Naive thymus-derived CD4-positive, alpha-beta T cell (primary cell): ENCODE measurements at regions not wholly inside any gene's neighbourhood (a gene's known extent, or its start where the extent isn't known, plus 50 kb on each side); places are given as distances from the start of the nearest gene placed in this dataset.
A peak's percentile ranks its signal among the peaks of the same experiment; 100 is the strongest.

ENCODE experiments used
- ATAC-seq: fragments of 150-1000 bp; cut with Tn5 transposase; 2 replicates; pipeline ENCODE4 v1.10.0; 2021; ENCODE audit warnings: mild to moderate bottlenecking, moderate library complexity
- CTCF ChIA-PET: fragments of 350-600 bp; sonication (Branson Sonifier 250); formaldehyde crosslinking; loops from one replicate; lab custom pipeline; 2021; ENCODE audit warnings: antibody characterized with exemption; lab: Charles Lee
- POLR2A ChIA-PET: fragments of 350-600 bp; sonication (Branson Sonifier 250); formaldehyde crosslinking; loops from one replicate; lab custom pipeline; 2021; ENCODE audit warnings: antibody characterized with exemption, inconsistent platforms; lab: Charles Lee
- DNase-seq, 9 donors: peaks; one replicate each; pipeline versions ENCODE4 v3.0.0 to v3.0.0-alpha.2; 2020 to 2022; ENCODE audit warnings: mixed read lengths in 1 of 9
- H3K27ac ChIP-seq: one replicate; pipeline ENCODE4 v1.7.0; 2013; ENCODE audit warnings: mild to moderate bottlenecking, low read depth, low read length, moderate library complexity
- H3K27me3 ChIP-seq, 2 donors: one replicate each; pipeline ENCODE4 v1.7.0; 2013; ENCODE audit warnings: low read length in 2 of 2, mild to moderate bottlenecking in 2 of 2, moderate library complexity in 2 of 2; ENCODE audit not compliant: control insufficient read depth in 2 of 2, insufficient read depth in 2 of 2
- H3K36me3 ChIP-seq, 3 experiments: 1 replicate in 2 of 3; 2 replicates in 1 of 3; pipeline ENCODE4 v1.7.0; 2013; ENCODE audit warnings: low read length in 3 of 3, mild to moderate bottlenecking in 3 of 3, moderate library complexity in 1 of 3; ENCODE audit not compliant: insufficient read depth in 3 of 3, control insufficient read depth in 2 of 3
- H3K4me1 ChIP-seq, 2 donors: one replicate each; pipeline ENCODE4 v1.7.0; 2013; ENCODE audit warnings: low read length in 2 of 2, mild to moderate bottlenecking in 2 of 2, moderate library complexity in 1 of 2; ENCODE audit not compliant: control insufficient read depth in 2 of 2, insufficient read depth in 2 of 2
- H3K4me3 ChIP-seq: 2 replicates; pipeline ENCODE4 v1.7.0; 2013; ENCODE audit warnings: mild to moderate bottlenecking, low read length
- H3K9me3 ChIP-seq, 3 experiments: 1 replicate in 2 of 3; 2 replicates in 1 of 3; pipeline ENCODE4 v1.7.0; 2013; ENCODE audit warnings: low read length in 3 of 3; ENCODE audit not compliant: control insufficient read depth in 2 of 3
- H3K27ac Mint-ChIP-seq, 9 donors: one replicate each; pipeline ENCODE4 v1.8.0; 2020 to 2022; ENCODE audit warnings: mixed read lengths in 9 of 9, mild to moderate bottlenecking in 8 of 9, moderate library complexity in 5 of 9, inconsistent platforms in 2 of 9
- H3K27me3 Mint-ChIP-seq, 5 donors: one replicate each; pipeline ENCODE4 v1.8.0; 2021 to 2022; ENCODE audit warnings: mixed read lengths in 5 of 5, mild to moderate bottlenecking in 1 of 5
- H3K36me3 Mint-ChIP-seq, 5 donors: one replicate each; pipeline ENCODE4 v1.8.0; 2020 to 2022; ENCODE audit warnings: mixed read lengths in 5 of 5, mild to moderate bottlenecking in 3 of 5, inconsistent platforms in 1 of 5
- H3K4me1 Mint-ChIP-seq, 7 donors: one replicate each; pipeline ENCODE4 v1.8.0; 2020 to 2022; ENCODE audit warnings: mixed read lengths in 7 of 7, mild to moderate bottlenecking in 3 of 7, inconsistent platforms in 1 of 7
- H3K4me3 Mint-ChIP-seq, 10 donors: one replicate each; pipeline ENCODE4 v1.8.0; 2020 to 2022; ENCODE audit warnings: mild to moderate bottlenecking in 10 of 10, mixed read lengths in 10 of 10, moderate library complexity in 6 of 10, inconsistent platforms in 2 of 10
- H3K9me3 Mint-ChIP-seq, 11 donors: one replicate each; pipeline ENCODE4 v1.8.0; 2020 to 2022; ENCODE audit warnings: mixed read lengths in 11 of 11, mild to moderate bottlenecking in 4 of 11, inconsistent platforms in 1 of 11, moderate library complexity in 1 of 11
- intact Hi-C, 2 donors: fragments of 100-400 bp; cut with micrococcal nuclease; formaldehyde crosslinking; loops; one replicate each; pipeline ENCODE4 v1.15.1; 2023

DNA sequence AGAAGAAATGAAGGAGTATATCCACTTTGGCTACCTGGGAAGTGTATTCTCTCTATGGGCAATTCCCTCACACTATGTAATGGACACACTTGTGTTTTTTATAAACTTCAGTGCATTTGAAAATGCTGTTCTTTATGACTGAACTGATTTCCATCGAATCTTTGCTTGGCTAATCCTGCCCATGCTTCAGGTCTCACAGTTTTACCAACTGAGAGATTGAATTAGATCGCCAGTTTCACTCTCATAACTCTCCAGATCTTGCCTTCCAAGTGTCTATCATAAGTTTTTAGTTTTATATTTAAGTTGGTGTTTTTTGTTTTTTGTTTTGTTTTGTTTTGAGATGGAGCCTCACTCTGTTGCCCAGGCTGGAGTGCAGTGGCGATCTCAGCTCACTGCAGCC, 73.5 kb upstream of the MBNL1 start:
- CTCF ChIA-PET: interaction anchor here (0.9 kb wide), 1 partner anchor 10 kb away, joined by 3 read pairs; no protein-coding TSS in a partner anchor
- H3K36me3 Mint-ChIP-seq: peaks cover 0 to 8% (median 0%) of the 10 kb centered on the region in 5 donors
- intact Hi-C loops: loop anchor here (5.0 kb wide), 3 partner anchors 993 to 1593 kb away; partner anchors contain the start of genes GPR171 (in 1 of the 2), SELENOT (in 1 of the 2) and SIAH2 (in 1 of the 2)
- peak overlapping the region; percentile 76 to 100 (median 90) for H3K27ac Mint-ChIP-seq
- DNase-seq: no peak
- H3K27me3 ChIP-seq: no peaks in the 10 kb centered on the region
- peak overlapping the region; percentile 84 for H3K27ac ChIP-seq
- POLR2A ChIA-PET: interaction anchor here (0.6 to 12.1 kb wide), 3 partner anchors 12 to 74 kb away, joined by 3 to 198 read pairs (median 168); partner anchors contain the start of gene MBNL1
- H3K4me1 Mint-ChIP-seq: peaks cover 50 to 91% (median 85%) of the 10 kb centered on the region in 7 donors
- H3K9me3 ChIP-seq: no peaks in the 10 kb centered on the region
- ATAC-seq: no peak
- H3K4me3 Mint-ChIP-seq: peak overlapping the region; percentile 58 to 88 (median 71)
- H3K9me3 Mint-ChIP-seq: no peaks in the 10 kb centered on the region
- peaks cover 42 to 54% of the 10 kb centered on the region in 2 donors for H3K4me1 ChIP-seq
- no peak overlapping the region for H3K4me3 ChIP-seq
- no peaks in the 10 kb centered on the region for H3K36me3 ChIP-seq
- no peaks in the 10 kb centered on the region for H3K27me3 Mint-ChIP-seq

DNA sequence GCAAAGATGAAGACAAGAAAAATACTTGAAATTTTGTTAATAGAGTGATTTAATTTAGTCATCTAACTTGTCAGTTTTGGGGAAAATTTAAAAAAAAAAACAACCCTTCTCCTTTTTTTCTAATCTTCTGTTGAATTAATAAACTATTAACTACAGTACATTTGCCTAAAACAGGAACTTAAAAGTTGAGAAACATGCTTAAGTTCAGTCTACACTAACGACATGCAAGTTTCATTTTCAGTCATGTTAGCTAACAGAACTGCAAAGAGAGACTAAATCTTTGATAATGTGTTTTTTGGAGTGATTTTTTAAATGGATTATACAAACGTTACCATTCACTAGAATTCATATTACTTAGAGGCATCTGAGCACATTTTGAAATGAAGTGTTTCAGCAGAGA, 71.9 kb upstream of the MBNL1 start:
- POLR2A ChIA-PET: interaction anchor here (0.7 to 16.2 kb wide), 6 partner anchors 10 to 88 kb away, joined by 4 to 198 read pairs (median 156); partner anchors contain the start of gene MBNL1
- H3K36me3 ChIP-seq: no peaks in the 10 kb centered on the region
- intact Hi-C loops: loop anchor here (1.0 to 5.0 kb wide), 5 partner anchors 9 to 1594 kb away; partner anchors contain the start of genes GPR171 (in 2 of the 2), SELENOT (in 1 of the 2) and SIAH2 (in 1 of the 2)
- H3K4me1 Mint-ChIP-seq: peaks cover 48 to 94% (median 83%) of the 10 kb centered on the region in 7 donors
- no peaks in the 10 kb centered on the region for H3K27me3 ChIP-seq
- peak overlapping the region; percentile 84 for H3K27ac ChIP-seq
- no peaks in the 10 kb centered on the region for H3K27me3 Mint-ChIP-seq
- peak overlapping the region; percentile 76 to 97 (median 86) for H3K4me3 Mint-ChIP-seq
- H3K27ac Mint-ChIP-seq: peak overlapping the region; percentile 90 to 100 (median 95)
- peaks cover 38 to 60% of the 10 kb centered on the region in 2 donors for H3K4me1 ChIP-seq
- H3K9me3 Mint-ChIP-seq: no peaks in the 10 kb centered on the region
- H3K4me3 ChIP-seq: peak overlapping the region; percentile 50
- CTCF ChIA-PET: no interaction called here
- DNase-seq: peak in 1 of 9 donors; percentile 56
- peak; percentile 31 for ATAC-seq
- H3K9me3 ChIP-seq: no peaks in the 10 kb centered on the region
- H3K36me3 Mint-ChIP-seq: peaks cover 0 to 8% (median 0%) of the 10 kb centered on the region in 5 donors

DNA sequence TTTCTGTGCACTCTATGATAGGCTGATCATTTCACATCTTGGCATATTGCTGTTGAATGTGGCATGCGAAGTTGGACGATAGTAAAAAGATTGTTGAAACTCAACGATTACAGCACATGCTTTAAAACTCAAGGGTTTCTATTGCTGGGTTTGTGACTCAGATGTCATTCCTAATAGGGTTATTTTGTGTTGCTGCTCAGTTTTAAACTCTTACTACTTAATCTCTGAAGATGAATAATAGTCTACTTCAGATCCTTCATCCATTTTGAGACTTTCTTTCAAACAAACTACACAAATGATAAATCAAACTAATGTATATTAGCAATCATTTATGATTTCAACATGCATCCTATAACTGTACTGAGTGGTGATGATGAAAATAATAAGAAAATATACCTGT, 71.3 kb upstream of the MBNL1 start:
- Mint-ChIP-seq H3K27me3 (no peaks in the 10 kb centered on the region), H3K36me3 (peaks cover 0 to 8% (median 0%) of the 10 kb centered on the region in 5 donors), H3K9me3 (no peaks in the 10 kb centered on the region), H3K4me3 (peak overlapping the region; percentile 71 to 88 (median 84)), H3K27ac (peak overlapping the region; percentile 90 to 100 (median 94)), H3K4me1 (peaks cover 43 to 88% (median 76%) of the 10 kb centered on the region in 7 donors)
- intact Hi-C loops: loop anchor here (1.0 to 5.0 kb wide), 5 partner anchors 8 to 1595 kb away; partner anchors contain the start of genes GPR171 (in 2 of the 2), SELENOT (in 1 of the 2) and SIAH2 (in 1 of the 2)
- no peak for ATAC-seq
- H3K4me1 ChIP-seq: peaks cover 34 to 60% of the 10 kb centered on the region in 2 donors
- peak overlapping the region; percentile 50 for H3K4me3 ChIP-seq
- ChIA-PET CTCF (interaction anchor here (0.7 to 0.8 kb wide), 2 partner anchors 10 to 47 kb away, joined by 3 read pairs; no protein-coding TSS in a partner anchor), POLR2A (interaction anchor here (0.7 to 16.2 kb wide), 11 partner anchors 9 to 90 kb away, joined by 3 to 198 read pairs (median 40); partner anchors contain the start of gene MBNL1)
- peak in 1 of 9 donors; percentile 18 for DNase-seq
- H3K27me3 ChIP-seq: no peaks in the 10 kb centered on the region
- peak overlapping the region; percentile 84 for H3K27ac ChIP-seq
- no peaks in the 10 kb centered on the region for H3K9me3 ChIP-seq
- H3K36me3 ChIP-seq: no peaks in the 10 kb centered on the region

DNA sequence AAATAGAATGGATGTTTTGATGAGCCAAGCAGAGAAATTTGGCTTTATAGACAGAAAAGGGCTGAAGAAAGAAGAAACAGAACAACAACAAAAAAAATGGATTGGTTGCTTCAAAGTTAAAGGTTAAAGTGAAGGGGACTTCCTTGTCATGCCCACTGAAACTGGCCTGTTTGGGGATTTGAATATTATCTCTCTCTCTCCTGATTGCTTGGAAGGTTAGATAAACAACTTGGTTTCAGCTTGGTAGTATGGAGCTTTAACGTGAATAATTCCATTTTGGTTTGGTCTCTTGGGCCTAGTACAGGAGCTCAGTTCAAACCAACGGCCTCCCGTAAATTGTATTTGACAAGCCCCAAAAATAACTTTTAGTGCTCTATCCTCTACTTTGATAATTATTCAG, 70.8 kb upstream of the MBNL1 start:
- Mint-ChIP-seq H3K27me3 (no peaks in the 10 kb centered on the region), H3K4me1 (peaks cover 41 to 88% (median 76%) of the 10 kb centered on the region in 7 donors), H3K4me3 (peak overlapping the region; percentile 71 to 88 (median 84)), H3K27ac (peak overlapping the region; percentile 90 to 100 (median 94)), H3K36me3 (peaks cover 0 to 8% (median 0%) of the 10 kb centered on the region in 5 donors), H3K9me3 (no peaks in the 10 kb centered on the region)
- H3K27ac ChIP-seq: peak overlapping the region; percentile 84
- intact Hi-C loops: loop anchor here (1.0 to 5.0 kb wide), 6 partner anchors 7 to 1596 kb away; partner anchors contain the start of genes GPR171 (in 2 of the 2), SELENOT (in 1 of the 2) and SIAH2 (in 1 of the 2)
- H3K36me3 ChIP-seq: no peaks in the 10 kb centered on the region
- DNase-seq: peak in 1 of 9 donors; percentile 27
- ATAC-seq: no peak
- CTCF ChIA-PET: interaction anchor here (0.7 to 1.1 kb wide), 5 partner anchors 10 to 93 kb away, joined by 3 to 4 read pairs (median 3); no protein-coding TSS in a partner anchor
- H3K27me3 ChIP-seq: no peaks in the 10 kb centered on the region
- no peaks in the 10 kb centered on the region for H3K9me3 ChIP-seq
- H3K4me1 ChIP-seq: peaks cover 33 to 59% of the 10 kb centered on the region in 2 donors
- peak overlapping the region; percentile 50 for H3K4me3 ChIP-seq
- POLR2A ChIA-PET: interaction anchor here (0.6 to 16.2 kb wide), 13 partner anchors 8 to 245 kb away, joined by 3 to 198 read pairs (median 12); partner anchors contain the start of gene MBNL1

DNA sequence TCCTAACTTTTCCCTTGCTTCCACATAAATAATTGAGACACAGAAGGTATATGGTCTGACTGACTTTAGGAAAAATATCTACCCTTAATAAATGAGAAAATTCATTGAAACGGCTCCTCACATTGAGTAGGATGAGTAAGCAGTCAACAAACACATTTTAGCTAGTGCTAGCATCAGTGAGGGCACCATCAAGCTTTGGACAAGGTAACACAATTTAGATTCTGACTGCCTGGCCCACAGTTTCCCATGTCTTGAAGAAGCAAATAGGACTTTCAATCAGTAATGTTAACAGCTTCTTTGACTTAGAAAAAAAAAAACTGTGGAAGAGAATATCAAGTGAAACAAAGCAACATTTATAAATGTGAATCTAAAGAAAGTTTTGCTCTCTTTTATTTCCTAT, 70.1 kb upstream of the MBNL1 start:
- no peaks in the 10 kb centered on the region for H3K27me3 Mint-ChIP-seq
- POLR2A ChIA-PET: interaction anchor here (0.8 to 16.2 kb wide), 15 partner anchors 7 to 89 kb away, joined by 3 to 198 read pairs (median 12); partner anchors contain the start of gene MBNL1
- H3K4me3 Mint-ChIP-seq: peak overlapping the region; percentile 46 to 89 (median 84)
- peaks cover 0 to 8% (median 0%) of the 10 kb centered on the region in 5 donors for H3K36me3 Mint-ChIP-seq
- CTCF ChIA-PET: interaction anchor here (0.6 to 1.4 kb wide), 11 partner anchors 8 to 106 kb away, joined by 3 to 5 read pairs (median 3); no protein-coding TSS in a partner anchor
- Histone ChIP-seq H3K4me3 (peak overlapping the region; percentile 50), H3K27me3 (no peaks in the 10 kb centered on the region), H3K27ac (peak overlapping the region; percentile 84), H3K36me3 (no peaks in the 10 kb centered on the region), H3K9me3 (no peaks in the 10 kb centered on the region), H3K4me1 (peaks cover 30 to 58% of the 10 kb centered on the region in 2 donors)
- intact Hi-C loops: loop anchor here (1.0 to 5.0 kb wide), 6 partner anchors 46 to 1596 kb away; partner anchors contain the start of genes GPR171 (in 1 of the 2), MBNL1 (in 1 of the 2), SELENOT (in 1 of the 2) and SIAH2 (in 1 of the 2)
- DNase-seq: no peak
- H3K27ac Mint-ChIP-seq: peak overlapping the region; percentile 90 to 100 (median 94)
- peaks cover 48 to 88% (median 76%) of the 10 kb centered on the region in 7 donors for H3K4me1 Mint-ChIP-seq
- ATAC-seq: no peak
- H3K9me3 Mint-ChIP-seq: no peaks in the 10 kb centered on the region
